BJ (cell line): ENCODE measurements at regions not wholly inside any gene's neighbourhood (a gene's known extent, or its start where the extent isn't known, plus 50 kb on each side); places are given as distances from the start of the nearest gene placed in this dataset.

ENCODE experiments used
- CTCF ChIA-PET: fragments of 350-600 bp; formaldehyde crosslinking; extraction: SDS; loops from one replicate; lab custom pipeline; 2021; ENCODE audit warnings: antibody characterized with exemption, inconsistent platforms; lab: Yijun Ruan, JAX
- POLR2A ChIA-PET: fragments of 300-600 bp; sonication (Branson Sonifier 250); formaldehyde crosslinking; extraction: SDS; loops from one replicate; lab custom pipeline; 2021; ENCODE audit warnings: antibody characterized with exemption; lab: Charles Lee
- DNase-seq: peaks from one replicate; pipeline ENCODE4 v3.0.0-alpha.2; 2011; ENCODE audit warnings: low read depth
- H3K27me3 ChIP-seq: 2 replicates; pipeline ENCODE4 v1.6.0; 2011; ENCODE audit warnings: low read length; ENCODE audit not compliant: control insufficient read depth, insufficient read depth
- H3K36me3 ChIP-seq: 2 replicates; pipeline ENCODE4 v1.5.1; 2011; ENCODE audit warnings: low read length; ENCODE audit not compliant: control insufficient read depth, insufficient read depth
- H3K4me3 ChIP-seq: 2 replicates; pipeline ENCODE4 v1.5.1; 2011; ENCODE audit warnings: low read depth, mild to moderate bottlenecking, control low read depth, low read length
- CTCF ChIP-seq: IDR thresholded peaks from 2 replicates; pipeline ENCODE4 v1.5.1; 2011; ENCODE audit warnings: low read depth, mild to moderate bottlenecking, control low read depth, inconsistent platforms, low read length, moderate library complexity; ENCODE audit not compliant: insufficient read depth

GRCh38 chr13:90769387-90769786 is 578.1 kb upstream of the MIR17HG start:
- no peak overlapping the region for H3K4me3 ChIP-seq
- no peak for TF ChIP-seq CTCF
- ChIA-PET CTCF (no interaction called here), POLR2A (no interaction called here)
- H3K27me3 ChIP-seq, result no peaks in the 10 kb centered on the region
- DNase-seq, result no peak
- H3K36me3 ChIP-seq, result no peaks in the 10 kb centered on the region

- TF ChIP-seq CTCF, result no peak
- CTCF ChIA-PET, result no interaction called here
- no peak overlapping the region for H3K4me3 ChIP-seq
- POLR2A ChIA-PET, result no interaction called here
- no peaks in the 10 kb centered on the region for H3K36me3 ChIP-seq
- no peaks in the 10 kb centered on the region for H3K27me3 ChIP-seq
- DNase-seq, result no peak
Measured at GRCh38 chr13:90770334-90770733, 577.2 kb upstream of the MIR17HG start.

GRCh38 chr13:90773681-90774080 is 573.8 kb upstream of the MIR17HG start:
- no peak overlapping the region for H3K4me3 ChIP-seq
- H3K36me3 ChIP-seq, result no peaks in the 10 kb centered on the region
- ChIA-PET CTCF (no interaction called here), POLR2A (no interaction called here)
- no peaks in the 10 kb centered on the region for H3K27me3 ChIP-seq
- no peak for TF ChIP-seq CTCF
- DNase-seq, result no peak

- TF ChIP-seq CTCF, result no peak
- H3K27me3 ChIP-seq, result no peaks in the 10 kb centered on the region
- no peaks in the 10 kb centered on the region for H3K36me3 ChIP-seq
- DNase-seq, result no peak
- CTCF ChIA-PET, result no interaction called here
- no peak overlapping the region for H3K4me3 ChIP-seq
- POLR2A ChIA-PET, result no interaction called here
Measured at GRCh38 chr13:90776051-90776748, 571.3 kb upstream of the MIR17HG start.

GRCh38 chr13:90783273-90783672 is 564.2 kb upstream of the MIR17HG start:
- POLR2A ChIA-PET, result no interaction called here
- no peak for DNase-seq
- CTCF ChIA-PET, result no interaction called here
- Histone ChIP-seq H3K27me3 (no peaks in the 10 kb centered on the region), H3K4me3 (no peak overlapping the region), H3K36me3 (no peaks in the 10 kb centered on the region)
- no peak for TF ChIP-seq CTCF
